GM23248 (cell line): ENCODE measurements at regions not wholly inside any gene's neighbourhood (a gene's known extent, or its start where the extent isn't known, plus 50 kb on each side); places are given as distances from the start of the nearest gene placed in this dataset.

Experiments
- EZH2 ChIP-seq: fragments of 200-600 bp; sonication (generic); IDR thresholded peaks from 2 replicates; pipeline ENCODE4 v1.6.1; 2018; ENCODE audit warnings: antibody characterized with exemption, mild to moderate bottlenecking; ENCODE audit not compliant: insufficient read depth, poor library complexity, severe bottlenecking
- EZH2phosphoT487 ChIP-seq: fragments of 200-600 bp; sonication (generic); IDR thresholded peaks from 2 replicates; pipeline ENCODE4 v1.6.1; 2018; ENCODE audit warnings: antibody characterized with exemption, moderate library complexity, mild to moderate bottlenecking, low read depth; ENCODE audit not compliant: insufficient read depth

- TF ChIP-seq EZH2 (no peak), EZH2phosphoT487 (no peak)
These were observed 485.6 kb upstream of the IL12A start for GRCh38 chr3:159502986-159503385.
